ENCODE measurements at regions not wholly inside any gene's neighbourhood (a gene's known extent, or its start where the extent isn't known, plus 50 kb on each side); places are given as distances from the start of the nearest gene placed in this dataset.
"Not testable (repeated sequence)": the region's sequence is repeated elsewhere in the genome, so short reads cannot be mapped to it uniquely, and the experiment has no call there.

DNA sequence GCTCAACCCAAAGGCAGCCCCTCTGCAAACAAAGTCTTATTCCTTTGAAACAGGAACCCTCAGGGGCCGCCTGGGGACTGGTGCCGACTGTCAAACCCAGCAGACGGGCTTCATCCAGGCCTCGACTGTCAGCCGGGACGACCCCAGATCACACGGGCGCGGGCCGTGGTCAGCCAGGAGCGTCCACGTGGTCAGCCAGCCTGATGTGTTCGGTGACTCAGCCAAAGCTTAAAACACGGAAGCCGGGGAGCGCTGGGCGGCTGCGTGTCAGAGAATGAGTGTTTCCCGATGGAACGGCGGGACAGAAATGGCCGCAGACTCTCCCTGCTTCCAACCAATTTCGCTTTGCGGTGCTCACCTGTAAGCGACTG lies 199.9 kb downstream of the BANP start:
- TF ChIP-seq, protein P1, sequence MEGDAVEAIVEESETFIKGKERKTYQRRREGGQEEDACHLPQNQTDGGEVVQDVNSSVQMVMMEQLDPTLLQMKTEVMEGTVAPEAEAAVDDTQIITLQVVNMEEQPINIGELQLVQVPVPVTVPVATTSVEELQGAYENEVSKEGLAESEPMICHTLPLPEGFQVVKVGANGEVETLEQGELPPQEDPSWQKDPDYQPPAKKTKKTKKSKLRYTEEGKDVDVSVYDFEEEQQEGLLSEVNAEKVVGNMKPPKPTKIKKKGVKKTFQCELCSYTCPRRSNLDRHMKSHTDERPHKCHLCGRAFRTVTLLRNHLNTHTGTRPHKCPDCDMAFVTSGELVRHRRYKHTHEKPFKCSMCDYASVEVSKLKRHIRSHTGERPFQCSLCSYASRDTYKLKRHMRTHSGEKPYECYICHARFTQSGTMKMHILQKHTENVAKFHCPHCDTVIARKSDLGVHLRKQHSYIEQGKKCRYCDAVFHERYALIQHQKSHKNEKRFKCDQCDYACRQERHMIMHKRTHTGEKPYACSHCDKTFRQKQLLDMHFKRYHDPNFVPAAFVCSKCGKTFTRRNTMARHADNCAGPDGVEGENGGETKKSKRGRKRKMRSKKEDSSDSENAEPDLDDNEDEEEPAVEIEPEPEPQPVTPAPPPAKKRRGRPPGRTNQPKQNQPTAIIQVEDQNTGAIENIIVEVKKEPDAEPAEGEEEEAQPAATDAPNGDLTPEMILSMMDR (IDR thresholded peaks at IDR 0.05; ENCODE audit: poor library complexity): not testable (repeated sequence)
- TF ChIP-seq EZH2 (IDR thresholded peaks at IDR 0.05; ENCODE audit: borderline replicate concordance): not testable (repeated sequence)

Measured in hepatocyte (in vitro differentiated cells).